Activated CD4-positive, alpha-beta T cell treated with anti-CD3 and anti-CD28 coated beads for 36 hours (primary cell): ENCODE measurements at regions not wholly inside any gene's neighbourhood (a gene's known extent, or its start where the extent isn't known, plus 50 kb on each side); places are given as distances from the start of the nearest gene placed in this dataset.

ENCODE experiments used
- ATAC-seq: fragments of 200-7000 bp; cut with Tn5 transposase; one replicate; pipeline ENCODE4 v1.10.0; 2021; ENCODE audit warnings: mild to moderate bottlenecking, moderate library complexity
- CTCF ChIA-PET: fragments of 350-600 bp; sonication (Branson Sonifier 250); formaldehyde crosslinking; loops from one replicate; lab custom pipeline; 2021; ENCODE audit warnings: antibody characterized with exemption; lab: Charles Lee
- POLR2A ChIA-PET: fragments of 350-600 bp; sonication (Branson Sonifier 250); formaldehyde crosslinking; loops from one replicate; lab custom pipeline; 2021; ENCODE audit warnings: antibody characterized with exemption, inconsistent platforms; lab: Charles Lee
- DNase-seq: peaks from one replicate; pipeline ENCODE4 v3.0.0-alpha.2; 2020
- H3K27ac Mint-ChIP-seq: one replicate; pipeline ENCODE4 v1.8.0; 2021; ENCODE audit warnings: mixed read lengths
- H3K27me3 Mint-ChIP-seq: one replicate; pipeline ENCODE4 v1.8.0; 2021; ENCODE audit warnings: mixed read lengths
- H3K36me3 Mint-ChIP-seq: one replicate; pipeline ENCODE4 v1.8.0; 2021; ENCODE audit warnings: low read depth, mixed read lengths
- H3K4me1 Mint-ChIP-seq: one replicate; pipeline ENCODE4 v1.8.0; 2021; ENCODE audit warnings: mixed read lengths
- H3K4me3 Mint-ChIP-seq: one replicate; pipeline ENCODE4 v1.8.0; 2021; ENCODE audit warnings: mild to moderate bottlenecking, moderate library complexity, mixed read lengths
- H3K9me3 Mint-ChIP-seq: one replicate; pipeline ENCODE4 v1.8.0; 2021; ENCODE audit warnings: low read depth, mixed read lengths
- intact Hi-C, 2 experiments: fragments of 100-400 bp; cut with DNase I in 1 of 2; cut with micrococcal nuclease in 1 of 2; formaldehyde crosslinking; loops; one replicate each; pipeline versions ENCODE4 v1.14.2 to v1.15.1; 2022 to 2024; cut with DNase I, micrococcal nuclease

DNA sequence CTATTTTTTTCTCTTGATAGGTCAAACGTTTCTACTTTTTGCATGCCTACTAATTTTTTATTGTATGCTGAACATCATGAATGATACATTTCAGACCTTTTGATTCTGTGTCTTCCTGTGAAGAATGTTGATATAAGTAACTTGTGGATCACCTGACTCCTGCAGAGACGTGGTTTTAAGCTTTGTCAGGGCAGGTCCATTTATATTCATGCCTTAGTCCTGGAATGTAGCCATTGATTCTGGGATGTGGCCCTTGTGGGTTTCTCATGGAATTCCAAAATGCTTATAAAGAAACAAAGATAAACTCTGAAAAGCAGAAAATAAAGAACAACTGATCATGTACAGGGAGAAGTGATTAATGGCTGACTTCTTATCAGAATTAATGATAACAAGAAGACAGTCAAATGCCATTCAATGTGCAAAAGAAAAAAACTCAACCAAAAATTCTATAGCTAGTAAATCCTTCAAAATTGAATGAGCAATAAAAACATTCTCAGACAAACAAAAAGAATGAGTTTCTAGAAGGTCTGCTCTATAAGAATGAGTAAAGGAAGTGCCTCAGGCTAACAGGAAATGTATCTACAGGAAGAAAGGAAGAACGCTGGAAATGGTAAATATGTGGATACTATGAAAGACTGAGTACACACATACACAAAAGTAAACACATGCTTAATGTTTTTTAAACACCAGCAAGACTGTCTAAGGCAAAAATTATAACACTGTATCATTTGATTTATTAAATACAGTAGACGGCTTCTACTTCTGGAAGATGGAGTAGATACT is 284.8 kb upstream of the DIO3 start:
- intact Hi-C loops, result no loop called here
- Mint-ChIP-seq H3K27ac (no peak overlapping the region), H3K27me3 (peaks cover 13% of the 10 kb centered on the region), H3K36me3 (no peaks in the 10 kb centered on the region), H3K9me3 (peaks cover 5% of the 10 kb centered on the region), H3K4me3 (no peak overlapping the region), H3K4me1 (no peaks in the 10 kb centered on the region)
- ChIA-PET POLR2A (no interaction called here), CTCF (no interaction called here)
- DNase-seq (no peak), ATAC-seq (no peak)

DNA sequence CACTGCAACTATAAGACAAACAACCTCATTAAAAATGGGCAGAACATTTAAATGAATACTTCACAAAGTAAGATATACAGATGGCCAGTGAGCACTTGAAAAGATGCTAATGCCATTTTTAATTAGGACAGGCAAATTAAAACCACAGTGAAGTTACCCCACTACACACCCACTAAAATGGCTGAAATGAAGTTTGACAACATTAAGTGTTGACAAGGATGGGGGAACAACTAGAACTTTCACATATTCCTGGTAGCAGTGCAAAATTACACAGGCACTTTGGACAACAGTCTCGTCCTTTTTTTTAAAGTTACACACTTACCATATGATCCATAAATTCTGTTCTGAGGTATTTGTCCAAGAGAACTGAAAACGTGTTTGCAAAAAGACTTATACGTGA is 278.9 kb upstream of the DIO3 start:
- POLR2A ChIA-PET, result no interaction called here
- CTCF ChIA-PET, result no interaction called here
- H3K27me3 Mint-ChIP-seq, result peaks cover 26% of the 10 kb centered on the region
- ATAC-seq, result no peak
- H3K36me3 Mint-ChIP-seq, result no peaks in the 10 kb centered on the region
- peaks cover 5% of the 10 kb centered on the region for H3K9me3 Mint-ChIP-seq
- no peak for DNase-seq
- intact Hi-C loops, result no loop called here
- no peak overlapping the region for H3K4me3 Mint-ChIP-seq
- H3K27ac Mint-ChIP-seq, result no peak overlapping the region
- no peaks in the 10 kb centered on the region for H3K4me1 Mint-ChIP-seq

DNA sequence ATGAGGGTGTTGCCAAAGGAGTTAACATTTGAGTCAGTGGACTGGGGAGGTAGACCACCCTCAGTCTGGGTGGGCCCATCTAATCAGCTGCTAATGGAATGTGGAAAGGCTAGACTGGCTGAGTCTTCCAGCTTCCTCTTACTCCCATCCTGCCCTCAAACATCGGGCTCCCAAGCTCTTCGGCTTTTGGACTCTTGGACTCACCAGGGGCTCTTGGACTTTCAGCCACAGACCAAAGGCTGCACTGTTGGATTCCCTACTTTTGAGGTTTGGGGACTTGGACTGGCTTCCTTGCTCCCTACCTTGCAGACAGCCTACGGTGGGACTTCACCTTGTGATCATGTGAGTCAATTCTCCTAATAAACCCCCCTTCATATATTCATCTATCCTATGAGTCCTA is 276.6 kb upstream of the DIO3 start:
- POLR2A ChIA-PET, result no interaction called here
- Mint-ChIP-seq H3K4me1 (no peaks in the 10 kb centered on the region), H3K36me3 (no peaks in the 10 kb centered on the region), H3K27ac (no peak overlapping the region), H3K27me3 (peaks cover 35% of the 10 kb centered on the region), H3K4me3 (no peak overlapping the region), H3K9me3 (no peaks in the 10 kb centered on the region)
- CTCF ChIA-PET, result no interaction called here
- ATAC-seq (no peak), DNase-seq (no peak)
- intact Hi-C loops, result no loop called here

DNA sequence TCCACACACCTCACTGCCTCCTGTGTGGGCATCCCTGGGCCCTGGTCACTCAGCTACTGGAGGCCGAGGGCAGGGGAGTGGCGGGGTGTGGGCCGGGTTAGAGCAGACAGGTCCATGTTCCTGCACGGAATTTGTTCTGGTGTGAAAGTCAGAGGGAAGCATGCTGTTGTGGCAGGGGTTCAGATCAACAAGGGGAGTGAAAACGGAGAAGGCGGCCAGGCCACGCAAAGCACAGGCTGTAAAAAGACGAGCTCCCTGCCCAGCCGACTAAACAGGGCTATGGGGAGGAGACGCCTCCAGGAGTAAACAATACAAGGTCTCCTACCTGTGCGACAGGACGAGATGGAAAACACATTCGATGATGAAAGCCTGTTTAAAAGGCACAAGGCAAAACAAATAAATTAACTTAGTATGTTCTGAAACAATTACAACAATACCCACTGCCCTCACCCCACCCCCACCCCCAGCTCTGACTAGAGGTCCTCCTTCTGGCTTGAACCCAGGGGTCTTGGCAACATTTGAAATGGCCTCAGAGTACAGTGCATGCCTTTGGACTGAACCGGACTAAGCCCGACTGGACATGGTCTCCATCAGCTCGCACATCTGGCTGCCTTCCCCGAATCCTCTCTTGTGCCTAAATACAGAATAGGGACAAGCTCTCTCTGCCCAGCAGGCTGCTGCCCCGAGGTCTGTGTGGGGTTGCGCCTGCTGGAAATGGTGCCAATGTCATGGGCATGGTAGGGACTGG is 274.9 kb upstream of the DIO3 start:
- peaks cover 40% of the 10 kb centered on the region for H3K27me3 Mint-ChIP-seq
- CTCF ChIA-PET, result no interaction called here
- intact Hi-C loops, result no loop called here

GRCh38 chr14:101288436-101289229 is 272.7 kb upstream of the DIO3 start:
- Mint-ChIP-seq H3K4me1 (no peaks in the 10 kb centered on the region), H3K36me3 (no peaks in the 10 kb centered on the region), H3K27ac (no peak overlapping the region), H3K4me3 (no peak overlapping the region), H3K9me3 (no peaks in the 10 kb centered on the region), H3K27me3 (peaks cover 38% of the 10 kb centered on the region)
- POLR2A ChIA-PET, result no interaction called here
- CTCF ChIA-PET, result no interaction called here
- intact Hi-C loops, result no loop called here
- ATAC-seq (no peak), DNase-seq (no peak)

More for the DNA sequence above, 274.9 kb upstream of the DIO3 start:
- DNase-seq, result no peak
- no peaks in the 10 kb centered on the region for H3K4me1 Mint-ChIP-seq
- H3K36me3 Mint-ChIP-seq, result no peaks in the 10 kb centered on the region
- H3K4me3 Mint-ChIP-seq, result no peak overlapping the region
- H3K27ac Mint-ChIP-seq, result no peak overlapping the region
- POLR2A ChIA-PET, result no interaction called here
- ATAC-seq, result no peak
- no peaks in the 10 kb centered on the region for H3K9me3 Mint-ChIP-seq

GRCh38 chr14:101289230-101289690 is 272.0 kb upstream of the DIO3 start:
- intact Hi-C loops, result no loop called here
- no peak overlapping the region for H3K4me3 Mint-ChIP-seq
- no peaks in the 10 kb centered on the region for H3K36me3 Mint-ChIP-seq
- no peak for DNase-seq
- POLR2A ChIA-PET, result no interaction called here
- CTCF ChIA-PET, result no interaction called here
- no peak overlapping the region for H3K27ac Mint-ChIP-seq
- H3K9me3 Mint-ChIP-seq, result no peaks in the 10 kb centered on the region
- H3K4me1 Mint-ChIP-seq, result no peaks in the 10 kb centered on the region
- no peak for ATAC-seq
- H3K27me3 Mint-ChIP-seq, result peaks cover 38% of the 10 kb centered on the region

- Mint-ChIP-seq H3K4me3 (no peak overlapping the region), H3K4me1 (no peaks in the 10 kb centered on the region), H3K36me3 (no peaks in the 10 kb centered on the region), H3K27ac (no peak overlapping the region), H3K27me3 (peaks cover 36% of the 10 kb centered on the region), H3K9me3 (no peaks in the 10 kb centered on the region)
- ATAC-seq (no peak), DNase-seq (no peak)
- intact Hi-C loops, result no loop called here
- ChIA-PET CTCF (no interaction called here), POLR2A (no interaction called here)
These were observed 271.4 kb upstream of the DIO3 start for GRCh38 chr14:101289911-101290310.

GRCh38 chr14:101290611-101291010 is 270.7 kb upstream of the DIO3 start:
- H3K4me3 Mint-ChIP-seq, result no peak overlapping the region
- intact Hi-C loops, result no loop called here
- no peaks in the 10 kb centered on the region for H3K36me3 Mint-ChIP-seq
- H3K4me1 Mint-ChIP-seq, result no peaks in the 10 kb centered on the region
- ChIA-PET CTCF (no interaction called here), POLR2A (no interaction called here)
- peaks cover 31% of the 10 kb centered on the region for H3K27me3 Mint-ChIP-seq
- no peaks in the 10 kb centered on the region for H3K9me3 Mint-ChIP-seq
- no peak for ATAC-seq
- no peak overlapping the region for H3K27ac Mint-ChIP-seq
- DNase-seq, result no peak

DNA sequence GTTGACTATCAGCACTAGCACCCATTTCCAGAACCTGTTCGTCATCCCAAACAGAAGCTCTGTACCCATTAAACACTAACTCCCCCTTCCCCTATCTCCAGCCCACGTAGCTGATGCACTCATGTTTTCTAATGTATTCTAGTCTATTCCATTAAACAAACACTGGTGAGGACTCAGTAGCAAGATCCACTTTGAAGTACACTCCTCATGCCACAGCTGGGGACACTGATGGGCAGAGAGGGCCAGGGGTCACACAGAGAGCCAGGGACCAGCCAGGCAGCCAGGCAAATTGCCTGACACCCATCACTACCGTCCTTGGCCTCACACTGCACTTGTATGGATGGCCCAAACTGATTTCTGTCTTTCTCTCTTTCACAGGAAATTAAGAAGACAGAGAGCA is 269.9 kb upstream of the DIO3 start:
- peaks cover 6% of the 10 kb centered on the region for H3K9me3 Mint-ChIP-seq
- CTCF ChIA-PET, result no interaction called here
- no peak overlapping the region for H3K4me3 Mint-ChIP-seq
- ATAC-seq (no peak), DNase-seq (no peak)
- peaks cover 29% of the 10 kb centered on the region for H3K27me3 Mint-ChIP-seq
- POLR2A ChIA-PET, result no interaction called here
- no peak overlapping the region for H3K27ac Mint-ChIP-seq
- intact Hi-C loops, result no loop called here
- H3K4me1 Mint-ChIP-seq, result no peaks in the 10 kb centered on the region
- H3K36me3 Mint-ChIP-seq, result no peaks in the 10 kb centered on the region

DNA sequence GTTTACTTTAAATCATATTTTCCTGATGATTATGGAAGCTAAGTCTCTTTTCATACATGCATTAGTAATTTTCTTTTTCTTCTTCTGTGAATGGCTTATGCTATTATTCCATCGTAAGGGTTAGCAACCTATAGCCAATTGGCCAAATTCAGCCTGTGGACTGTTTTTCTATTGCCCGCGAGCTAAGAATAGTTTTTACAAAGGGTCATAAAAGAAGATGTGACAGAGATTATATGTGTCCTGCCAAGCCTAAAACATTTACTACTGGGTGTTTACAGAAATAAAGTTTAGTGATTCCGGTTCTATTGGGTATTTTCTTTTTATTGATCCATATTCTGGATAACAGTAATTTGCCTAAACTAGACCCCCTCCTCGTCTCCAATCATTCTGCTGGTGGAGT is 268.8 kb upstream of the DIO3 start:
- Mint-ChIP-seq H3K36me3 (no peaks in the 10 kb centered on the region), H3K27ac (no peak overlapping the region), H3K4me3 (no peak overlapping the region), H3K27me3 (peaks cover 22% of the 10 kb centered on the region), H3K4me1 (no peaks in the 10 kb centered on the region), H3K9me3 (peaks cover 11% of the 10 kb centered on the region)
- ATAC-seq (no peak), DNase-seq (no peak)
- intact Hi-C loops, result no loop called here
- ChIA-PET CTCF (interaction anchor here (0.5 to 0.6 kb wide), 2 partner anchors 52 to 803 kb away, joined by 3 to 4 read pairs; no protein-coding TSS in a partner anchor), POLR2A (no interaction called here)

- H3K36me3 Mint-ChIP-seq, result no peaks in the 10 kb centered on the region
- peaks cover 18% of the 10 kb centered on the region for H3K27me3 Mint-ChIP-seq
- ATAC-seq, result no peak
- POLR2A ChIA-PET, result no interaction called here
- H3K4me3 Mint-ChIP-seq, result no peak overlapping the region
- intact Hi-C loops, result no loop called here
- H3K4me1 Mint-ChIP-seq, result no peaks in the 10 kb centered on the region
- no peak overlapping the region for H3K27ac Mint-ChIP-seq
- no peak for DNase-seq
- H3K9me3 Mint-ChIP-seq, result peaks cover 11% of the 10 kb centered on the region
- CTCF ChIA-PET, result no interaction called here
These were observed 267.7 kb upstream of the DIO3 start for GRCh38 chr14:101293605-101294004.
